ENCODE measurements at regions not wholly inside any gene's neighbourhood (a gene's known extent, or its start where the extent isn't known, plus 50 kb on each side); places are given as distances from the start of the nearest gene placed in this dataset.

GRCh38 chr2:49811502-49811901, 657.2 kb upstream of the FSHR start:
- no peak for DNase-seq (ENCODE audit: low read depth)
- no peak overlapping the region for H3K4me3 ChIP-seq (ENCODE audit: low read depth, low read length)
- TF ChIP-seq CTCF (IDR thresholded peaks at IDR 0.05; ENCODE audit: control insufficient read depth, extremely low read depth, insufficient read depth), result no peak

- H3K4me3 ChIP-seq (ENCODE audit: low read depth, low read length), result no peak overlapping the region
- no peak for DNase-seq (ENCODE audit: low read depth)
- TF ChIP-seq CTCF (IDR thresholded peaks at IDR 0.05; ENCODE audit: control insufficient read depth, extremely low read depth, insufficient read depth), result no peak
Measured at GRCh38 chr2:49807689-49808088, 653.4 kb upstream of the FSHR start.

GRCh38 chr2:49804111-49804510, 649.8 kb upstream of the FSHR start:
- H3K4me3 ChIP-seq (ENCODE audit: low read depth, low read length), result no peak overlapping the region
- no peak for DNase-seq (ENCODE audit: low read depth)
- no peak for TF ChIP-seq CTCF (IDR thresholded peaks at IDR 0.05; ENCODE audit: control insufficient read depth, extremely low read depth, insufficient read depth)

GRCh38 chr2:49801898-49802450, 647.7 kb upstream of the FSHR start:
- no peak overlapping the region for H3K4me3 ChIP-seq (ENCODE audit: low read depth, low read length)
- no peak for DNase-seq (ENCODE audit: low read depth)
- no peak for TF ChIP-seq CTCF (IDR thresholded peaks at IDR 0.05; ENCODE audit: control insufficient read depth, extremely low read depth, insufficient read depth)

GRCh38 chr2:49798570-49798969, 644.3 kb upstream of the FSHR start:
- no peak for TF ChIP-seq CTCF (IDR thresholded peaks at IDR 0.05; ENCODE audit: control insufficient read depth, extremely low read depth, insufficient read depth)
- no peak overlapping the region for H3K4me3 ChIP-seq (ENCODE audit: low read depth, low read length)
- DNase-seq (ENCODE audit: low read depth), result no peak

- no peak for TF ChIP-seq CTCF (IDR thresholded peaks at IDR 0.05; ENCODE audit: control insufficient read depth, extremely low read depth, insufficient read depth)
Measured at GRCh38 chr2:49796266-49796665, 642.0 kb upstream of the FSHR start.

GRCh38 chr2:49794396-49794795, 640.1 kb upstream of the FSHR start:
- H3K4me3 ChIP-seq (ENCODE audit: low read depth, low read length), result no peak overlapping the region
- no peak for TF ChIP-seq CTCF (IDR thresholded peaks at IDR 0.05; ENCODE audit: control insufficient read depth, extremely low read depth, insufficient read depth)
- no peak for DNase-seq (ENCODE audit: low read depth)

More at GRCh38 chr2:49796266-49796665, 642.0 kb upstream of the FSHR start:
- DNase-seq (ENCODE audit: low read depth), result no peak
- H3K4me3 ChIP-seq (ENCODE audit: low read depth, low read length), result no peak overlapping the region

Data from LNCaP clone FGC (cell line).